BJ (cell line): ENCODE measurements at regions not wholly inside any gene's neighbourhood (a gene's known extent, or its start where the extent isn't known, plus 50 kb on each side); places are given as distances from the start of the nearest gene placed in this dataset.

Source experiments
- CTCF ChIA-PET: fragments of 350-600 bp; formaldehyde crosslinking; extraction: SDS; loops from one replicate; lab custom pipeline; 2021; ENCODE audit warnings: antibody characterized with exemption, inconsistent platforms; lab: Yijun Ruan, JAX
- POLR2A ChIA-PET: fragments of 300-600 bp; sonication (Branson Sonifier 250); formaldehyde crosslinking; extraction: SDS; loops from one replicate; lab custom pipeline; 2021; ENCODE audit warnings: antibody characterized with exemption; lab: Charles Lee
- DNase-seq: peaks from one replicate; pipeline ENCODE4 v3.0.0-alpha.2; 2011; ENCODE audit warnings: low read depth
- H3K27me3 ChIP-seq: 2 replicates; pipeline ENCODE4 v1.6.0; 2011; ENCODE audit warnings: low read length; ENCODE audit not compliant: control insufficient read depth, insufficient read depth
- H3K36me3 ChIP-seq: 2 replicates; pipeline ENCODE4 v1.5.1; 2011; ENCODE audit warnings: low read length; ENCODE audit not compliant: control insufficient read depth, insufficient read depth
- H3K4me3 ChIP-seq: 2 replicates; pipeline ENCODE4 v1.5.1; 2011; ENCODE audit warnings: low read depth, mild to moderate bottlenecking, control low read depth, low read length
- TF ChIP-seq, protein P1 (sequence below): IDR thresholded peaks from 2 replicates; pipeline ENCODE4 v1.5.1; 2011; ENCODE audit warnings: low read depth, mild to moderate bottlenecking, control low read depth, inconsistent platforms, low read length, moderate library complexity; ENCODE audit not compliant: insufficient read depth

DNA sequence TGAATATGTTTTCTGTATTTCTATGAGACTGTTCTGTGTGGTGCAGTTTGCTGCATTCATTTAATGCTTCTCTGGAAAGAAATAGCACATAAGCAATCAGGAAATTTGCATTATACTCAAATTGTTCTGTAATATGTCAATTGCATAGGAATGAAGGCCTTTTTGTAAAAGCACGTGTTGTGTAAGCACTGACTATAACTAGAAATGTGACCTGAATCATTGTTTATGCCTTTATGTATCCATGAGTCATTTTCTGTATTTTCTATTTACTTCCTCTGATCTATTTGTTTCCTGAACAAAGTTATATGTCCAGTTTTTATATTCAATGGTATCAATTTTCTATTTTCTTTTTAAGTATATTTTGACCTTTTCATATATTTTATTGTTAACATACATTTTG lies 1455.3 kb downstream of the GRIK2 start:
- Histone ChIP-seq H3K36me3 (no peaks in the 10 kb centered on the region), H3K27me3 (no peaks in the 10 kb centered on the region), H3K4me3 (no peak overlapping the region)
- POLR2A ChIA-PET: no interaction called here
- TF ChIP-seq, protein P1, sequence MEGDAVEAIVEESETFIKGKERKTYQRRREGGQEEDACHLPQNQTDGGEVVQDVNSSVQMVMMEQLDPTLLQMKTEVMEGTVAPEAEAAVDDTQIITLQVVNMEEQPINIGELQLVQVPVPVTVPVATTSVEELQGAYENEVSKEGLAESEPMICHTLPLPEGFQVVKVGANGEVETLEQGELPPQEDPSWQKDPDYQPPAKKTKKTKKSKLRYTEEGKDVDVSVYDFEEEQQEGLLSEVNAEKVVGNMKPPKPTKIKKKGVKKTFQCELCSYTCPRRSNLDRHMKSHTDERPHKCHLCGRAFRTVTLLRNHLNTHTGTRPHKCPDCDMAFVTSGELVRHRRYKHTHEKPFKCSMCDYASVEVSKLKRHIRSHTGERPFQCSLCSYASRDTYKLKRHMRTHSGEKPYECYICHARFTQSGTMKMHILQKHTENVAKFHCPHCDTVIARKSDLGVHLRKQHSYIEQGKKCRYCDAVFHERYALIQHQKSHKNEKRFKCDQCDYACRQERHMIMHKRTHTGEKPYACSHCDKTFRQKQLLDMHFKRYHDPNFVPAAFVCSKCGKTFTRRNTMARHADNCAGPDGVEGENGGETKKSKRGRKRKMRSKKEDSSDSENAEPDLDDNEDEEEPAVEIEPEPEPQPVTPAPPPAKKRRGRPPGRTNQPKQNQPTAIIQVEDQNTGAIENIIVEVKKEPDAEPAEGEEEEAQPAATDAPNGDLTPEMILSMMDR: no peak
- CTCF ChIA-PET: no interaction called here
- no peak for DNase-seq

DNA sequence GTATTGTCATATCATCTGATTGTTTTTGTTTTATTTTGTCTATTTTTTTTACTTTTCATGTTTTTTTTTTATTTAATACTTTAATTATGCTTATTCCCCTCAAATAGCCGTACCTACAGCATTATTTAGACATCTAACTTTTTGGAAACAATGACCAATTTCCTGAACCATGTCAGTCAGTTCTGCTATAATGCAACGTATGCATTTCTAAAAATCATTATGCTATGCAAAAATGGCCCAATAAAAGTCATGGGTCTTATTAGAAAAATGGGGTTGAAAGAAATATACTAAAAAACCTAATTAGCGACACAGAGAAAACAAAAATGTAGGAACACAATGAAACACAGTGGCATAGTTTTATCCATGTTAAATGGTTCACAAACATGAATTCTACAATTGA lies 1454.7 kb downstream of the GRIK2 start:
- H3K36me3 ChIP-seq: no peaks in the 10 kb centered on the region
- TF ChIP-seq, protein P1: no peak
- ChIA-PET CTCF (no interaction called here), POLR2A (no interaction called here)
- no peak for DNase-seq
- no peaks in the 10 kb centered on the region for H3K27me3 ChIP-seq
- no peak overlapping the region for H3K4me3 ChIP-seq

DNA sequence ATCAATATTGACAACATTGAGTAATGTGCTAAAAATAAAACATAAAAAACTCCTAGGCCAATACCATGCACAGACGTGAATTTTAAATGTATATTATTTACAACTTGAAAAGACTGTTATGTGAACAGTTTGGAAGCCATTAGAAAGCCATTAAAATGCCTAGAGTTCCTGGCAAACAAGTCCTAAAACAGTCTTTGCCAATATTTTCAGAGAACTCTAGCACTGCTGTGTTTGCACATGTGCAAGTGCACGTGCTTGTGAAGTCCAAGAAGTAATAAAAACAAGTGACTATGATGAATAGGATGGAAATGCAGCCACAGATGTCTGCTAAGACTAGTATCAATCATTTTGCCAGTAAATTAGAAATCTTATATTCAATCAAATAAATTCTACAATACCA lies 1447.6 kb downstream of the GRIK2 start:
- TF ChIP-seq, protein P1: no peak
- no peaks in the 10 kb centered on the region for H3K36me3 ChIP-seq
- ChIA-PET POLR2A (no interaction called here), CTCF (no interaction called here)
- no peak overlapping the region for H3K4me3 ChIP-seq
- H3K27me3 ChIP-seq: no peaks in the 10 kb centered on the region
- no peak for DNase-seq

DNA sequence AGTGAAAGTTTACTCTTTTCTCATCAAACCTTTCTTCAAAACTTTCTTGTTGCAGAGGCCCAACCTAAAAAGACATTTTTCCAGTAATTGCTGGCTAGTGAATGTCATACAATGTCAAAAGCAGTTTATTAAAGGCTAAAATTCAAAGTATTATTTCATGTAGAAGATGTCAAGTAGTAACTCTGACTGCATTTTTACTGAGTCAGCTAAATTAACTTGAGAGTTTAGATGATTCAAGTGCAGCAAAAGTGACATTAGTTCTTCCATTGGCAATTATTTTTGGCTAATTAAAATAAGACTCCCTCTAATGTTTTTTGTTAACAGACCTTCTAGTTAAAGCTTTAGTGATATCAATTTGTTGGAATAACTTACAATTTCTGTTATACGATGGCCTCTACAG lies 1438.5 kb downstream of the GRIK2 start:
- POLR2A ChIA-PET: no interaction called here
- CTCF ChIA-PET: no interaction called here
- no peak overlapping the region for H3K4me3 ChIP-seq
- H3K36me3 ChIP-seq: no peaks in the 10 kb centered on the region
- no peaks in the 10 kb centered on the region for H3K27me3 ChIP-seq
- no peak for DNase-seq
- TF ChIP-seq, protein P1: no peak

DNA sequence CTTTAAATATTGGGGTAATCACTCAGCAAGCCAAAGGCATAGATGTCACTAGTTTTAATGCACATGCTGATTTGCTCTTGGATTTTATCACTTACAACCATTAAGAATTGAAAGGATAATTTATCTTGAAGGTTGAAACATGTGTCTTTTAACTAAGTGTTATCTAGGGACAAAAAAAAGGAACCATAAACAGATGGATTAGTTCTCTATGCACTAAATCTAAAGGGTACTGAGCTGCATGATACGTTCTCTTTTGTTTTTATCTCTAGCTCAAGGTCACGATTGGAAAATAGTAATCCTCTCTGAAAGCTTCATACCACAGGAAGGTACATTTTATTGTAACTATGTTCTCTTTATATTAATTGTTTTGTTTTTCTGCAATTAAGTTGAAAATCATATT lies 1426.6 kb downstream of the GRIK2 start:
- Histone ChIP-seq H3K27me3 (no peaks in the 10 kb centered on the region), H3K36me3 (no peaks in the 10 kb centered on the region), H3K4me3 (no peak overlapping the region)
- DNase-seq: no peak
- CTCF ChIA-PET: no interaction called here
- POLR2A ChIA-PET: no interaction called here
- TF ChIP-seq, protein P1: no peak
